ENCODE measurements at regions not wholly inside any gene's neighbourhood (a gene's known extent, or its start where the extent isn't known, plus 50 kb on each side); places are given as distances from the start of the nearest gene placed in this dataset.

DNA sequence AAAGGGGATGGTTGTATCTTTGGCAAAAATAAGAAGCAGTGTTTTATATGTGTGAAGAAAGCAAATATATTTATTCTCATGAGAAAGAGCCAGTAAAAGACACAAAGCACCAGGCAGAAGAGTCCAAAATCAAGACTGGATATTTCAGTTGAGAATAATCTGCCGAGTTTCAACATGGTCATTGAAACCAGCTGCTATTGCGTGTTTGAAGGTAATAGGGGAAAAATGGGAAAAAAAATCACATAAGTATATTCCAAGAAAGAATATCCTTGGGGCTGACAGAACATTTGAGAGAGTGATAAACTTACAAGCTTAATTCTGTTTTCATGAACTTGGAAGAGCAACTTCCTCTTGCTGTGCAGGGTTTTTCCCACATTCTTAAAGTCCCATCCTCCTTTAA lies 79.9 kb downstream of the ISOC1 start:
- DNase-seq (ENCODE audit: low read depth), result no peak
- TF ChIP-seq, protein P1, sequence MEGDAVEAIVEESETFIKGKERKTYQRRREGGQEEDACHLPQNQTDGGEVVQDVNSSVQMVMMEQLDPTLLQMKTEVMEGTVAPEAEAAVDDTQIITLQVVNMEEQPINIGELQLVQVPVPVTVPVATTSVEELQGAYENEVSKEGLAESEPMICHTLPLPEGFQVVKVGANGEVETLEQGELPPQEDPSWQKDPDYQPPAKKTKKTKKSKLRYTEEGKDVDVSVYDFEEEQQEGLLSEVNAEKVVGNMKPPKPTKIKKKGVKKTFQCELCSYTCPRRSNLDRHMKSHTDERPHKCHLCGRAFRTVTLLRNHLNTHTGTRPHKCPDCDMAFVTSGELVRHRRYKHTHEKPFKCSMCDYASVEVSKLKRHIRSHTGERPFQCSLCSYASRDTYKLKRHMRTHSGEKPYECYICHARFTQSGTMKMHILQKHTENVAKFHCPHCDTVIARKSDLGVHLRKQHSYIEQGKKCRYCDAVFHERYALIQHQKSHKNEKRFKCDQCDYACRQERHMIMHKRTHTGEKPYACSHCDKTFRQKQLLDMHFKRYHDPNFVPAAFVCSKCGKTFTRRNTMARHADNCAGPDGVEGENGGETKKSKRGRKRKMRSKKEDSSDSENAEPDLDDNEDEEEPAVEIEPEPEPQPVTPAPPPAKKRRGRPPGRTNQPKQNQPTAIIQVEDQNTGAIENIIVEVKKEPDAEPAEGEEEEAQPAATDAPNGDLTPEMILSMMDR (IDR thresholded peaks at IDR 0.05; ENCODE audit: insufficient read depth, low read depth, low read length), result no peak
- ChIA-PET CTCF (no interaction called here), POLR2A (no interaction called here)
- Histone ChIP-seq H3K36me3 (ENCODE audit: control insufficient read depth, insufficient read depth, low read length) (no peaks in the 10 kb centered on the region), H3K4me3 (ENCODE audit: low read depth, low read length) (no peak overlapping the region), H3K27me3 (ENCODE audit: control insufficient read depth, insufficient read depth, low read length) (no peaks in the 10 kb centered on the region)

DNA sequence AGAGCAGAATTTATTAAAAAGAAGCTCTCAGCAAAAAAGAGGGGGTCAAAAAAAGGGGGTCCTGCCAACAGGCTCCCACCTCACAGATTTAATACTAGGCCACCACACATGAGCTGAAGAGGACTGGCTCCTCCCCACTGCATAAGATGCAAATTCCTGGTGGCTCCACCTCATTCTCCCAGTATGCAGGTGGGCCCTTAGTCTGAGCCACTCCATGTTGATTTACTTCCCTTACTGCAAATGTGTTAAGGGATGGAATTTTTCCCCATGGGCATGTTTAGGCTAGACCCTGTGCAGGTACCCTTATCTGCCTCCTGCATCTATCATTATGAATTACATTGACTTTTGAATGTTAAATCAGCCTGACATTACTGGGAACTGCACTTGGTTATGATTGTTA lies 82.9 kb downstream of the ISOC1 start:
- no peaks in the 10 kb centered on the region for H3K36me3 ChIP-seq (ENCODE audit: control insufficient read depth, insufficient read depth, low read length)
- CTCF ChIA-PET, result interaction anchor here (0.7 kb wide), 1 partner anchor 22 kb away, joined by 3 read pairs; no protein-coding TSS in a partner anchor
- no peaks in the 10 kb centered on the region for H3K27me3 ChIP-seq (ENCODE audit: control insufficient read depth, insufficient read depth, low read length)
- no peak overlapping the region for H3K4me3 ChIP-seq (ENCODE audit: low read depth, low read length)
- POLR2A ChIA-PET, result no interaction called here
- TF ChIP-seq, protein P1 (IDR thresholded peaks at IDR 0.05; ENCODE audit: insufficient read depth, low read depth, low read length), result no peak
- no peak for DNase-seq (ENCODE audit: low read depth)

DNA sequence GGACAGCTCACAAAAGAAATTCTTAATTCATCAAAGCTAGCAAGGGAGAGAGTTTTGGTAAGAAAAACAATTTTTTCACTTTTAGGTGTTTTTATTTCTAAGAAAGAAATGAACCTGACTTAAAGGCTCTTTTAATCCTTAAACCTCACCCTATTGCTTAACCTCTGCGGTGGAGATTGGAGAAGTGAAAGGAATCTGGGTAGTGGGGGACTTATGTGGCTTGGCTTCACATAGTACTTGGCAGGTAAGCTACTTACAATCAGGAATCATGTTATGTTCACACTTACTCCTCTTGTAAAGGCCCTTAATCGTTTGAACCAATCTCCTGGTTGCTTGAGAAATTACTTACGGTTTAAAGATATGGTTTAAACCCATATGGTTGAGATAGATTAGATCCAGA lies 104.8 kb downstream of the ISOC1 start:
- POLR2A ChIA-PET, result no interaction called here
- Histone ChIP-seq H3K4me3 (ENCODE audit: low read depth, low read length) (no peak overlapping the region), H3K27me3 (ENCODE audit: control insufficient read depth, insufficient read depth, low read length) (no peaks in the 10 kb centered on the region), H3K36me3 (ENCODE audit: control insufficient read depth, insufficient read depth, low read length) (no peaks in the 10 kb centered on the region)
- CTCF ChIA-PET, result interaction anchor here (0.6 kb wide), 1 partner anchor 22 kb away, joined by 3 read pairs; no protein-coding TSS in a partner anchor
- TF ChIP-seq, protein P1 (IDR thresholded peaks at IDR 0.05; ENCODE audit: insufficient read depth, low read depth, low read length), result no peak
- no peak for DNase-seq (ENCODE audit: low read depth)

DNA sequence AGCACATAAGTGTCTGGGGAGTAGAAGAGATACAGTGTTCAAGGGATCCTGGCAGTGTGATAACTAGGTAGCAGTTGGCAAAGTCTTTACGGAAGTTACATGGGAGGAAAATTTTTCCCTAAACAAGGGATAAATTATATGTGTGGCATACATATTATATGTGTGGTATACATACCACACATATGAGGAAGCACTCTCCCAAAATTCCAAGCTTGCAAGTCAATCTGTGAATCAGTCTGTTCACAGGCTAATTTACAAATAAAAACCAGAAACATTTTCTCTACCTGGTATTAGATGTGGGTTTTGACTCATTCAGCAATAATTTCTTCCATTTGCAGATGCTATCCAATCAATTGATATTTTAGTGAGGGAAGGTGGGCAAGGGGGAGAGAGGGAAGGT lies 110.0 kb downstream of the ISOC1 start:
- TF ChIP-seq, protein P1 (IDR thresholded peaks at IDR 0.05; ENCODE audit: insufficient read depth, low read depth, low read length), result no peak
- no peak for DNase-seq (ENCODE audit: low read depth)
- H3K27me3 ChIP-seq (ENCODE audit: control insufficient read depth, insufficient read depth, low read length), result no peaks in the 10 kb centered on the region
- no peaks in the 10 kb centered on the region for H3K36me3 ChIP-seq (ENCODE audit: control insufficient read depth, insufficient read depth, low read length)
- H3K4me3 ChIP-seq (ENCODE audit: low read depth, low read length), result no peak overlapping the region
- ChIA-PET CTCF (no interaction called here), POLR2A (no interaction called here)

DNA sequence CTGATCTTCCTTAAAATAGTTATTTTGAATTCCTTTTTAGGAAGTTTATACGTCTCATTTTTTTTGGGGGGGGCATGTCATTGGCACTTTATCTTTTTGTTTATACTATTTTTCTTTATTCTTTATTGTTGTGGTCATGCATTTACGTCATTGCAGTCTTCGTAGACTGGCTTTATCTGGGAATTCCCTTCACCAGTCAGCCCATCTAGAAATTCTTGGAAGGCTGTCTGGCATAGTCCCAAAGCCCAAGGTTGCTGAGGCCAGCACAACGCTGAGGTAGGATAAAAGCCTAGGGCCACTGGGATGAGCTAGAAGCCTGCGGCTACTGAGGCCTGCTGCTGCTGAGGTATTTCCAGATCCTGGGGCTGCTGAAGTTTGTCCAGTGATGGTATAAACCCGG lies 121.5 kb downstream of the ISOC1 start:
- H3K36me3 ChIP-seq (ENCODE audit: control insufficient read depth, insufficient read depth, low read length), result no peaks in the 10 kb centered on the region
- DNase-seq (ENCODE audit: low read depth), result no peak
- H3K4me3 ChIP-seq (ENCODE audit: low read depth, low read length), result no peak overlapping the region
- POLR2A ChIA-PET, result no interaction called here
- no peaks in the 10 kb centered on the region for H3K27me3 ChIP-seq (ENCODE audit: control insufficient read depth, insufficient read depth, low read length)
- CTCF ChIA-PET, result interaction anchor here (0.7 kb wide), 1 partner anchor 466 kb away, joined by 3 read pairs; no protein-coding TSS in a partner anchor
- TF ChIP-seq, protein P1 (IDR thresholded peaks at IDR 0.05; ENCODE audit: insufficient read depth, low read depth, low read length), result no peak

All from BJ (cell line).